Tibial nerve (tissue), 4 donors: ENCODE measurements at regions not wholly inside any gene's neighbourhood (a gene's known extent, or its start where the extent isn't known, plus 50 kb on each side); places are given as distances from the start of the nearest gene placed in this dataset.

ENCODE experiments used
- EP300 ChIP-seq, 2 donors: sonication (generic); formaldehyde crosslinking; IDR thresholded peaks; one replicate each; pipeline ENCODE4 v1.6.1; 2017; ENCODE audit warnings: antibody characterized with exemption in 2 of 2, mild to moderate bottlenecking in 1 of 2
- TF ChIP-seq, protein P1 (sequence below), 5 experiments: fragments of 200-600 bp in 3 of 5; fragments of 450-650 bp in 2 of 5; sonication (generic) in 3 of 5; IDR thresholded peaks; one replicate each; pipeline ENCODE4 v1.5.1; 2016 to 2019; ENCODE audit warnings: antibody characterized with exemption in 5 of 5, mild to moderate bottlenecking in 3 of 5, moderate library complexity in 2 of 5

DNA sequence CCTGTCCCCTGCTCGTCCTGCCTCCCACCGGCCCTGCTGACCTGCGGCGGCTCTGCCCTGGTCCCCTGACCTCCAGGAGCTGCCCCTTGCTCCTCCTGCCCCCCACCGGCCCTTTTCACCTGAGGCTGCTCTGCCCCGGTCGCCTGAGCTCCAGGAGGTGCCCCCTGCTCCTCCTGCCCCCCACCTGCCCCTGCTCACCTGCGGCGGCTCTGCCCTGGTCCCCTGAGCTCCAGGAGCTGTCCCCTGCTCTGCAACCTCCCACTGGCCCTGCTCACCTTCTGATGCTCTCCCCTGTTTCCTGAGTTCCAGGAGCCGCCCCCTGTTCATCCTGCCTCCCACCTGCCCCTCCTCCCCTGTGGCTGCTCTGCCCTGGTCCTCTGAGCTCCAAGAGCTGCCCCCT is 101.3 kb downstream of the TMEM121 start:
- no peak for TF ChIP-seq EP300 (IDR thresholded peaks at IDR 0.05)
- TF ChIP-seq, protein P1, sequence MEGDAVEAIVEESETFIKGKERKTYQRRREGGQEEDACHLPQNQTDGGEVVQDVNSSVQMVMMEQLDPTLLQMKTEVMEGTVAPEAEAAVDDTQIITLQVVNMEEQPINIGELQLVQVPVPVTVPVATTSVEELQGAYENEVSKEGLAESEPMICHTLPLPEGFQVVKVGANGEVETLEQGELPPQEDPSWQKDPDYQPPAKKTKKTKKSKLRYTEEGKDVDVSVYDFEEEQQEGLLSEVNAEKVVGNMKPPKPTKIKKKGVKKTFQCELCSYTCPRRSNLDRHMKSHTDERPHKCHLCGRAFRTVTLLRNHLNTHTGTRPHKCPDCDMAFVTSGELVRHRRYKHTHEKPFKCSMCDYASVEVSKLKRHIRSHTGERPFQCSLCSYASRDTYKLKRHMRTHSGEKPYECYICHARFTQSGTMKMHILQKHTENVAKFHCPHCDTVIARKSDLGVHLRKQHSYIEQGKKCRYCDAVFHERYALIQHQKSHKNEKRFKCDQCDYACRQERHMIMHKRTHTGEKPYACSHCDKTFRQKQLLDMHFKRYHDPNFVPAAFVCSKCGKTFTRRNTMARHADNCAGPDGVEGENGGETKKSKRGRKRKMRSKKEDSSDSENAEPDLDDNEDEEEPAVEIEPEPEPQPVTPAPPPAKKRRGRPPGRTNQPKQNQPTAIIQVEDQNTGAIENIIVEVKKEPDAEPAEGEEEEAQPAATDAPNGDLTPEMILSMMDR (IDR thresholded peaks at IDR 0.05): no peak
